CD4-positive, alpha-beta T cell (primary cell): ENCODE measurements at regions not wholly inside any gene's neighbourhood (a gene's known extent, or its start where the extent isn't known, plus 50 kb on each side); places are given as distances from the start of the nearest gene placed in this dataset.

ENCODE experiments used
- ATAC-seq: fragments of 200-7000 bp; cut with Tn5 transposase; one replicate; pipeline ENCODE4 v1.10.0; 2022; ENCODE audit warnings: mild to moderate bottlenecking; ENCODE audit not compliant: poor library complexity
- CTCF ChIA-PET: fragments of 350-600 bp; sonication (Branson Sonifier 250); formaldehyde crosslinking; loops from one replicate; lab custom pipeline; 2021; ENCODE audit warnings: antibody characterized with exemption, inconsistent platforms; lab: Charles Lee
- POLR2A ChIA-PET: fragments of 350-600 bp; sonication (Branson Sonifier 250); formaldehyde crosslinking; loops from one replicate; lab custom pipeline; 2021; ENCODE audit warnings: antibody characterized with exemption, inconsistent platforms; lab: Charles Lee
- DNase-seq, 14 experiments: peaks; one replicate each; pipeline ENCODE4 v3.0.0-alpha.2; 2013 to 2020; ENCODE audit warnings: mixed read lengths in 2 of 14
- H3K27ac ChIP-seq, 2 donors: one replicate each; pipeline versions ENCODE4 v1.5.1 to v1.7.0; 2013; ENCODE audit warnings: low read length in 2 of 2, low read depth in 1 of 2, mild to moderate bottlenecking in 1 of 2
- H3K27me3 ChIP-seq, 2 experiments: 1 replicate in 1 of 2; 2 replicates in 1 of 2; pipeline versions ENCODE4 v1.6.1 to v1.7.0; 2013; ENCODE audit warnings: low read length in 2 of 2, control low read depth in 1 of 2, mild to moderate bottlenecking in 1 of 2, moderate library complexity in 1 of 2; ENCODE audit not compliant: insufficient read depth in 2 of 2, control insufficient read depth in 1 of 2
- H3K36me3 ChIP-seq: one replicate; pipeline ENCODE4 v1.6.1; 2013; ENCODE audit warnings: low read length, control low read depth; ENCODE audit not compliant: insufficient read depth
- H3K4me1 ChIP-seq: one replicate; pipeline ENCODE4 v1.6.1; 2013; ENCODE audit warnings: low read length, control low read depth; ENCODE audit not compliant: insufficient read depth
- H3K4me3 ChIP-seq: one replicate; pipeline ENCODE4 v1.5.1; 2013; ENCODE audit warnings: mild to moderate bottlenecking, low read length, moderate library complexity
- H3K9me3 ChIP-seq, 2 experiments: 1 replicate in 1 of 2; 2 replicates in 1 of 2; pipeline versions ENCODE4 v1.6.1 to v1.7.0; 2013; ENCODE audit warnings: low read length in 2 of 2, mild to moderate bottlenecking in 2 of 2, control low read depth in 1 of 2, moderate library complexity in 1 of 2; ENCODE audit not compliant: control insufficient read depth in 1 of 2, insufficient read depth in 1 of 2
- H3K27ac Mint-ChIP-seq: one replicate; pipeline ENCODE4 v1.8.0; 2020; ENCODE audit warnings: mixed read lengths
- H3K27me3 Mint-ChIP-seq: one replicate; pipeline ENCODE4 v1.8.0; 2021; ENCODE audit warnings: mixed read lengths
- H3K36me3 Mint-ChIP-seq: one replicate; pipeline ENCODE4 v1.8.0; 2021; ENCODE audit warnings: low read depth, mixed read lengths
- H3K4me1 Mint-ChIP-seq: one replicate; pipeline ENCODE4 v1.8.0; 2021; ENCODE audit warnings: low read depth, mixed read lengths
- H3K4me3 Mint-ChIP-seq: one replicate; pipeline ENCODE4 v1.8.0; 2020; ENCODE audit warnings: mild to moderate bottlenecking, mixed read lengths
- H3K9me3 Mint-ChIP-seq: one replicate; pipeline ENCODE4 v1.8.0; 2020; ENCODE audit warnings: mixed read lengths
- intact Hi-C, 2 experiments: fragments of 100-400 bp; cut with DNase I in 1 of 2; cut with micrococcal nuclease in 1 of 2; formaldehyde crosslinking; loops; one replicate each; pipeline versions ENCODE4 v1.15.1 to v1.9.0; 2023 to 2025; cut with DNase I, micrococcal nuclease
- TF ChIP-seq, protein P1 (sequence below): fragments of 200-600 bp; IDR thresholded peaks from one replicate; pipeline ENCODE4 v1.8.0; 2022; ENCODE audit warnings: antibody characterized with exemption, mild to moderate bottlenecking

DNA sequence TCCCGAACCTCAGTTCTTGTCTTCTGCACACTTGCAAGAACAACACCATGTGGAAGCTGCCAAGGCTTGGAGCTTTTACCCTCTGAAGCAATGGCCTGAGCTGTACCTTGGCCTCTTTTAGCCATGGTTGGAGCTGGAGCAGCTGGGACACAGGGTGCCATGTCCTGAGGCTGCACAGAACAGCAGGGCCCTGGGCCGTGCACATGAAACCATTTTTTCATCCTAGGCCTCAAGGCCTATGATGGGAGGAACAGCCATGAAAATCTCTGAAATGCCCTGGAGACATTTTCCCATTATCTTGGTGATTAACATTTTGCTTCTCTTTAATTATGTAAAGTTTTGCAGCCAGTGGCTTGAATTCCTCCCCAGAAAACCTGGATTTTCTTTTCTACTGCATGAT is 817.8 kb upstream of the CXADR start:
- no peak for ATAC-seq
- H3K36me3 Mint-ChIP-seq = no peaks in the 10 kb centered on the region

DNA sequence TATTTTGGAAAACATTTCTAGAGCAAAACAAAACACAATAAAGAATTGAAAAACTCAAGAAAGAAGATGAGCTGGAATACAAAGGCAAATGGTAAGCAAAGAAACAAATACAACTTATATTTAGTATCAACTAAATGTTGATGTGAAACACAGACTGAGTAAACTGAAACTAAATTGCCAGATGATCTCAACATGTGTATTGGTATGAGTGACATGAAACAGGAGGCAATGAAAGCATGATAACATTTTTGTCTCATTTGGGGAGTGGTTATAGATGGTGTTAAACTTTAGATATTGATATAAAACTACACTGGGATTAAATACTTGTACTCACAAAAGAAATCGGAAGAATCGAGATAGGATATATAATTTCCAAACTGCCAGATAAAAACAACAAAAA is 805.6 kb upstream of the CXADR start:
- H3K36me3 Mint-ChIP-seq = no peaks in the 10 kb centered on the region
- Histone ChIP-seq H3K27me3 (no peaks in the 10 kb centered on the region), H3K36me3 (no peaks in the 10 kb centered on the region), H3K4me3 (no peak overlapping the region), H3K27ac (no peak overlapping the region), H3K9me3 (no peaks in the 10 kb centered on the region), H3K4me1 (no peaks in the 10 kb centered on the region)
- ChIA-PET POLR2A (no interaction called here), CTCF (interaction anchor here (1.0 kb wide), 1 partner anchor 18 kb away, joined by 3 read pairs; no protein-coding TSS in a partner anchor)
- TF ChIP-seq, protein P1, sequence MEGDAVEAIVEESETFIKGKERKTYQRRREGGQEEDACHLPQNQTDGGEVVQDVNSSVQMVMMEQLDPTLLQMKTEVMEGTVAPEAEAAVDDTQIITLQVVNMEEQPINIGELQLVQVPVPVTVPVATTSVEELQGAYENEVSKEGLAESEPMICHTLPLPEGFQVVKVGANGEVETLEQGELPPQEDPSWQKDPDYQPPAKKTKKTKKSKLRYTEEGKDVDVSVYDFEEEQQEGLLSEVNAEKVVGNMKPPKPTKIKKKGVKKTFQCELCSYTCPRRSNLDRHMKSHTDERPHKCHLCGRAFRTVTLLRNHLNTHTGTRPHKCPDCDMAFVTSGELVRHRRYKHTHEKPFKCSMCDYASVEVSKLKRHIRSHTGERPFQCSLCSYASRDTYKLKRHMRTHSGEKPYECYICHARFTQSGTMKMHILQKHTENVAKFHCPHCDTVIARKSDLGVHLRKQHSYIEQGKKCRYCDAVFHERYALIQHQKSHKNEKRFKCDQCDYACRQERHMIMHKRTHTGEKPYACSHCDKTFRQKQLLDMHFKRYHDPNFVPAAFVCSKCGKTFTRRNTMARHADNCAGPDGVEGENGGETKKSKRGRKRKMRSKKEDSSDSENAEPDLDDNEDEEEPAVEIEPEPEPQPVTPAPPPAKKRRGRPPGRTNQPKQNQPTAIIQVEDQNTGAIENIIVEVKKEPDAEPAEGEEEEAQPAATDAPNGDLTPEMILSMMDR = no peak
- H3K27ac Mint-ChIP-seq = no peak overlapping the region
- ATAC-seq (no peak), DNase-seq (no peak)
- H3K9me3 Mint-ChIP-seq = peaks cover 8% of the 10 kb centered on the region
- no peaks in the 10 kb centered on the region for H3K27me3 Mint-ChIP-seq
- no peaks in the 10 kb centered on the region for H3K4me1 Mint-ChIP-seq
- H3K4me3 Mint-ChIP-seq = no peak overlapping the region
- intact Hi-C loops = no loop called here

More for the DNA sequence above, 817.8 kb upstream of the CXADR start:
- no peak for DNase-seq
- Mint-ChIP-seq H3K27ac (no peak overlapping the region), H3K27me3 (no peaks in the 10 kb centered on the region), H3K9me3 (peaks cover 14% of the 10 kb centered on the region), H3K4me1 (no peaks in the 10 kb centered on the region), H3K4me3 (no peak overlapping the region)
- Histone ChIP-seq H3K27ac (no peak overlapping the region), H3K4me1 (no peaks in the 10 kb centered on the region), H3K36me3 (no peaks in the 10 kb centered on the region), H3K27me3 (no peaks in the 10 kb centered on the region), H3K9me3 (peaks cover 4 to 11% of the 10 kb centered on the region in 2 experiments), H3K4me3 (no peak overlapping the region)
- ChIA-PET POLR2A (no interaction called here), CTCF (no interaction called here)
- intact Hi-C loops = no loop called here
- TF ChIP-seq, protein P1 = no peak

DNA sequence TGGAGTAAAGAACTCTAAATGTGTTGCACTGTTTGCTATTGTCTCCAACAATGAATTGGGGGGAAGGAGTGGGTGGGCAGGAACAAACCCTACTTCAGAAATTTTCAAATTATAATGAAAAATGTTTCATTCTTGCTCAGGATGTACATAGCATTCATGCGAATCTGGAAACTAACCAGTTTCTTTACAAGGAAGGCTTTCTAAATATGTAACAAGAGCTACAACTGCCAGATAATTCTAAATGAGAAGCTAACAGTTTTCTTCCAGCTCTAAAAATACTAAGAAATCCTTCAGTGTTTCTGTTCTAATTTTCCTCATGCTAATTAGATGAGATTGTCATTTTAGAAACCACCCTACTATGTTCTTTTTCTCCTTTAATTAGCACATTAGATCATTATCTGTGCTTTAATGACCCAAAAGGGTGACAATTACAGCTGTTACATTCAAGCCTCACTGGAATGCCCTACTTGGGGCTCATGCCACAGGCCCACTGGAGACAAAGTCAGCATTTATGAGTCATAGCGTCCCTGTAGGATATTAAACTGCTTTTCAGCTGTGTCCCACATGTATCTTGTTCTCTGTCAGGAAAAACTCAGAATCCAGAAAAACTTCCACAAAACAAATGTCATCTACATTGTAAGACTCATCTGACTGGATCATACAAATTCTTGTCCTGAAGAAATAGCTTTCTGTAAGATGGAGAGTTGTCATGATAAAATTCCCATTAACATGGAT is 804.6 kb upstream of the CXADR start:
- POLR2A ChIA-PET = no interaction called here
- TF ChIP-seq, protein P1 = no peak

More for the DNA sequence above, 804.6 kb upstream of the CXADR start:
- CTCF ChIA-PET = no interaction called here
- intact Hi-C loops = no loop called here
- H3K4me3 Mint-ChIP-seq = no peak overlapping the region
- H3K4me1 Mint-ChIP-seq = no peaks in the 10 kb centered on the region
- Histone ChIP-seq H3K9me3 (no peaks in the 10 kb centered on the region), H3K36me3 (no peaks in the 10 kb centered on the region), H3K4me3 (no peak overlapping the region), H3K27ac (no peak overlapping the region), H3K27me3 (no peaks in the 10 kb centered on the region), H3K4me1 (no peaks in the 10 kb centered on the region)
- ATAC-seq (no peak), DNase-seq (no peak)
- H3K9me3 Mint-ChIP-seq = peaks cover 6% of the 10 kb centered on the region
- no peaks in the 10 kb centered on the region for H3K27me3 Mint-ChIP-seq
- no peaks in the 10 kb centered on the region for H3K36me3 Mint-ChIP-seq
- H3K27ac Mint-ChIP-seq = no peak overlapping the region
